BLaER1 (cell line): ENCODE measurements at regions not wholly inside any gene's neighbourhood (a gene's known extent, or its start where the extent isn't known, plus 50 kb on each side); places are given as distances from the start of the nearest gene placed in this dataset.
A peak's percentile ranks its signal among the peaks of the same experiment; 100 is the strongest.

Experiments
- H3K27ac ChIP-seq: shearing (Covaris generic); formaldehyde crosslinking; 2 replicates; pipeline ENCODE4 v1.8.1; 2022
- H3K27me3 ChIP-seq: shearing (Covaris generic); formaldehyde crosslinking; 2 replicates; pipeline ENCODE4 v1.8.1; 2022
- H3K36me3 ChIP-seq: shearing (Covaris generic); formaldehyde crosslinking; 2 replicates; pipeline ENCODE4 v1.8.1; 2022
- H3K4me1 ChIP-seq: shearing (Covaris generic); formaldehyde crosslinking; 2 replicates; pipeline ENCODE4 v1.8.1; 2022
- H3K4me2 ChIP-seq: shearing (Covaris generic); formaldehyde crosslinking; 2 replicates; pipeline ENCODE4 v1.8.1; 2022
- H3K4me3 ChIP-seq: shearing (Covaris generic); formaldehyde crosslinking; 2 replicates; pipeline ENCODE4 v1.8.1; 2022
- H3K9ac ChIP-seq: shearing (Covaris generic); formaldehyde crosslinking; 2 replicates; pipeline ENCODE4 v1.8.1; 2022
- H3K9me3 ChIP-seq: shearing (Covaris generic); formaldehyde crosslinking; 2 replicates; pipeline ENCODE4 v1.8.1; 2022
- H4K20me1 ChIP-seq: shearing (Covaris generic); formaldehyde crosslinking; 2 replicates; pipeline ENCODE4 v1.8.1; 2022
- Cebpa-rat ChIP-seq: shearing (Covaris generic); IDR thresholded peaks from 2 replicates; pipeline ENCODE4 v1.8.1; 2022

- Histone ChIP-seq H3K9me3 (0 out of 2 replicates have a peak, but pooled peaks cover under 1% of the 10 kb centered on the region), H3K4me1 (peaks cover 7% of the 10 kb centered on the region), H3K27ac (no peak overlapping the region), H3K4me2 (peak overlapping the region; percentile 47), H3K9ac (no peak overlapping the region), H3K27me3 (no peaks in the 10 kb centered on the region), H4K20me1 (no peaks in the 10 kb centered on the region), H3K4me3 (no peak overlapping the region), H3K36me3 (no peaks in the 10 kb centered on the region)
- no peak for TF ChIP-seq Cebpa-rat
These were observed 72.7 kb upstream of the SPRED2 start for GRCh38 chr2:65504814-65505697.

DNA sequence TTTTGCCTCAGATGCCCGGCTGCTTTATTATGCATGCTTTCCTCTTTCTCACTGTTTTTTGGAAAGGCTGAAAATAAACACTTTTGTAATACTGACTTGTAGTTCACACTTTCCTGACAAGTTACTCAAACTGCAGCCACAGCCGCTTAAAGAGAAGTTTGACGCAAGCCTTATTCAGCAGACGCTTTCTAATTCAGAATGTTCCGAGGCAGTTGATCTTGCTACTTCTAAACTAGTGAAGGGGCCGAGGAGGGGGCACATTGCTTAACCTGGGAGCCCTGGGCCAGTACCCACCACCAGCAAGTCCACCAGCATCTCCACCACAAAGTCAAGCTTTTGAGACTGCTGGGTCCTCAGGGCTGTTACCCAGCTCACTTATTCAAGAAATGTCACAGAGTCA is 71.8 kb upstream of the SPRED2 start:
- H3K4me3 ChIP-seq, result no peak overlapping the region
- no peaks in the 10 kb centered on the region for H3K27me3 ChIP-seq
- no peaks in the 10 kb centered on the region for H3K9me3 ChIP-seq
- H3K4me2 ChIP-seq, result no peak overlapping the region
- H3K9ac ChIP-seq, result no peak overlapping the region
- no peaks in the 10 kb centered on the region for H4K20me1 ChIP-seq
- H3K27ac ChIP-seq, result no peak overlapping the region
- peaks cover 10% of the 10 kb centered on the region for H3K4me1 ChIP-seq
- no peak for TF ChIP-seq Cebpa-rat
- H3K36me3 ChIP-seq, result no peaks in the 10 kb centered on the region

- no peaks in the 10 kb centered on the region for H3K9me3 ChIP-seq
- no peak overlapping the region for H3K27ac ChIP-seq
- H3K9ac ChIP-seq, result no peak overlapping the region
- H3K27me3 ChIP-seq, result no peaks in the 10 kb centered on the region
- H3K4me1 ChIP-seq, result peaks cover 12% of the 10 kb centered on the region
- no peaks in the 10 kb centered on the region for H3K36me3 ChIP-seq
- H4K20me1 ChIP-seq, result no peaks in the 10 kb centered on the region
- no peak overlapping the region for H3K4me3 ChIP-seq
- no peak for TF ChIP-seq Cebpa-rat
- H3K4me2 ChIP-seq, result no peak overlapping the region
These were observed 71.3 kb upstream of the SPRED2 start for GRCh38 chr2:65503746-65504145.

- no peak for TF ChIP-seq Cebpa-rat
- Histone ChIP-seq H4K20me1 (no peaks in the 10 kb centered on the region), H3K9ac (no peak overlapping the region), H3K4me1 (peaks cover 12% of the 10 kb centered on the region), H3K27ac (no peak overlapping the region), H3K9me3 (no peaks in the 10 kb centered on the region), H3K4me2 (no peak overlapping the region), H3K36me3 (no peaks in the 10 kb centered on the region), H3K27me3 (no peaks in the 10 kb centered on the region), H3K4me3 (no peak overlapping the region)
These were observed 69.4 kb upstream of the SPRED2 start for GRCh38 chr2:65501836-65502235.

GRCh38 chr2:65501074-65501473 is 68.7 kb upstream of the SPRED2 start:
- Histone ChIP-seq H3K4me2 (no peak overlapping the region), H4K20me1 (no peaks in the 10 kb centered on the region), H3K27ac (no peak overlapping the region), H3K4me1 (peaks cover 12% of the 10 kb centered on the region), H3K9me3 (no peaks in the 10 kb centered on the region), H3K9ac (no peak overlapping the region), H3K36me3 (no peaks in the 10 kb centered on the region), H3K27me3 (no peaks in the 10 kb centered on the region), H3K4me3 (no peak overlapping the region)
- no peak for TF ChIP-seq Cebpa-rat

DNA sequence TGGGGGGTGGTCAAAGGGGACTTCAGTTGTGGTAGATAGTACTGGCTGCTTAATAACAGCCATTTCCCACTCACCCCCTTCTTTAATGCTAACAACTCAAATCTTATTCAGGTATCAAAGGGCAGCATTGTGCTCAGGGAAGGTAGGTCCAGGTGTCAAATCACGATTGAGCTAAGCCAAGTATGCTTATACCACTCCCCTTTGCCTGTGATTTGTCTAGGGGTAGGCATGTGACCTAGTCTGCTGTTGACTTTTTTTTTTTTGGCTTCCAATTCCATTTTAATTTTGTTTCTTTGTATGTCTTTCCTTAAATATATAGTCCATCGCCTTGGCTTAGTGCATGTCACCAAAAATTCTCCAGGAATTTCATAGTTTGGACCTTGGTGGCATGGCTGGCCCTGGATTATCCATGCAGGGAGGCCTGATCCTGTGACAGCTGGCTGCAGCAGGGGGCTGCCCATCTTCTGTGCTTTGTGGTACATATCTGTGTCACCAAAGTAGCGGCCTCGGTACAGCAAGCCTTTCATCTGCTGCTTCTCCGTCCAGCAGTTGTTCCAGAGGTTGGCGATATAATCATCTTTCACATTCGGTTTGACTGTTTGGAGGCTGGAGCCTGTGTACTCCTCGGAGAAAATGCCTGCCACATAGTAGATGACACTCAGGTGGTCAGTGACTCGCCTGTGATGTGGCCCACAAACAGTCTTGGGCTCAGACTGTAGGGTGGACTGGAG is 68.1 kb upstream of the SPRED2 start:
- Histone ChIP-seq H3K27me3 (no peaks in the 10 kb centered on the region), H3K36me3 (no peaks in the 10 kb centered on the region), H3K4me1 (peaks cover 11% of the 10 kb centered on the region), H3K4me2 (no peak overlapping the region), H3K9me3 (no peaks in the 10 kb centered on the region), H3K9ac (no peak overlapping the region), H4K20me1 (no peaks in the 10 kb centered on the region), H3K4me3 (no peak overlapping the region), H3K27ac (no peak overlapping the region)
- no peak for TF ChIP-seq Cebpa-rat

DNA sequence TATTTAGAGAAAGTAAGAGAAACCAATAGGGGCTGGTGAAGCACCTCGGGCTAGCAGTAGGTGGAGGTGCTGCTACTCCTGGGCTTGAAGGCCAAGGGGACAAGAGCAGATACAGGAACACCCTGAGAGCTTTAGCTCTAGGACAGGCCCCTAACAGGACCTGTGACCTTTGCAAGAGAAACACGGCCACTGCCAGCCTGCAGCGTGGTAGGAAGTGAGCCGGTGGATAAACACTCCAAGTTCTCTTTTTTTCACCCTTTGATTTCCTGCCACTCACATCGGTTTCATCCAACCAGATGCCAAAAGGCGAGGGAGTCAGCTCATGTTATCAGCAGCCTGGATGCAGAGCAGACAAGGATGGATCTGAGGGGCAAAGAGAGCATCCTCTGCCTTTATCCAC is 66.8 kb upstream of the SPRED2 start:
- Histone ChIP-seq H3K9me3 (no peaks in the 10 kb centered on the region), H3K4me3 (no peak overlapping the region), H3K4me1 (0 out of 2 replicates have a peak, but pooled peaks cover 5% of the 10 kb centered on the region), H4K20me1 (no peaks in the 10 kb centered on the region), H3K27me3 (no peaks in the 10 kb centered on the region), H3K27ac (no peak overlapping the region), H3K36me3 (no peaks in the 10 kb centered on the region), H3K4me2 (no peak overlapping the region; the same call in 1 of the 2 replicates), H3K9ac (no peak overlapping the region)
- no peak for TF ChIP-seq Cebpa-rat

DNA sequence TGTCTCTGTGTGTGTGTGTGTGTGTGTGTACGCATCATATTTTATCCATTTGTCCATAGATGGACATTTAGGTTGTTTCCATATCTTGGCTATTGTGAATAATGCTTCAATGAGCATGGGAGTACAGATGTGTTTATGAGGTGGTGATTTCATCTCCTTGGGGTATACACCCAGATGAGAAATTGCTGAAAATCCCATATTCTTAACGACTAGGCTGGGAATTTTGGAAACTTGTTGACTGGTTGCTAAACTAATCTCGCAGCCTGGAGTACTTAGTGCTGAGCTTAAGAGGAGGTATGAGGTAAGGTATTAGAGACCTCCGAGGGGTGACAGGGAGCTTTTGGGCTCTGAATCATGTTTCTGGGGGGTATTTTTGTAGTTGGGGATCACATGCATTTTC is 66.0 kb upstream of the SPRED2 start:
- H4K20me1 ChIP-seq, result no peaks in the 10 kb centered on the region

DNA sequence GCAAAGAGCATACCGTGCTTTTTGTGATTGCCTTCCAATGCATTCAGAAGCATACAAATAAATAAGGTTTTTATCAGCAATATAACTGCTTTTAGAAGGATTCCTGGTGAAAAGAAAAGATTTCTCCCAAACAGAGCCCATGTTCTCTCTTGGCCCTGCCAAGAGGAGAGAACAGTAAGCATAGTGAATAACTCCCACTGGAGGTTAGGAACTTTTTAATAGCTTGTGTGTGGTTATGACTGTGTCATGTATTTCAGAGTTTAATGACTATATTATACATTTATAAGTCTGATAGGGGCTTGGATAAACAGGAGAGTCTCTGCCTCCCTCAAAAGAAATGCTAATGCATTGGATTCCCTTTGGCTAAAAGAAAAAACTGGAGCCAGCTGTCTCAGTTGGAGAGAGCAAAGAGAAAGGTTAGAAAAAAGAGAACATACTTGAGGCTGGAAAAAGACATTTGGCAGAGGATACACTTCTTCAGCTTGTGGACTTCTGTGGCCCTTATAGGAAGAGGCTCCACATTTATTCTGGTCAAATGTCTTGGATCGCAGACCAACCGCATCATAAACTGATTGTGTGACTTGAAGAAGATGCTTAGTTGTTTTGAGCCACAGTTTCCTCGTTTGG is 63.0 kb upstream of the SPRED2 start:
- no peak for TF ChIP-seq Cebpa-rat
- Histone ChIP-seq H3K9me3 (0 out of 2 replicates have a peak, but pooled peaks cover 8% of the 10 kb centered on the region), H3K36me3 (no peaks in the 10 kb centered on the region), H3K4me3 (no peak overlapping the region), H3K27ac (no peak overlapping the region), H3K9ac (no peak overlapping the region), H3K4me2 (no peak overlapping the region), H4K20me1 (no peaks in the 10 kb centered on the region), H3K4me1 (0 out of 2 replicates have a peak, but pooled peaks cover 5% of the 10 kb centered on the region), H3K27me3 (no peaks in the 10 kb centered on the region)

More for the DNA sequence above, 66.0 kb upstream of the SPRED2 start:
- no peak for TF ChIP-seq Cebpa-rat
- Histone ChIP-seq H3K27me3 (no peaks in the 10 kb centered on the region), H3K27ac (no peak overlapping the region), H3K9me3 (no peaks in the 10 kb centered on the region), H3K36me3 (no peaks in the 10 kb centered on the region), H3K4me2 (no peak overlapping the region), H3K9ac (no peak overlapping the region), H3K4me1 (0 out of 2 replicates have a peak, but pooled peaks cover 5% of the 10 kb centered on the region), H3K4me3 (no peak overlapping the region)
